Liver (tissue), 8 donors: ENCODE measurements at regions not wholly inside any gene's neighbourhood (a gene's known extent, or its start where the extent isn't known, plus 50 kb on each side); places are given as distances from the start of the nearest gene placed in this dataset.
"Not testable (repeated sequence)": the region's sequence is repeated elsewhere in the genome, so short reads cannot be mapped to it uniquely, and the experiment has no call there.

Experiments used
- DNase-seq: peaks from one replicate; pipeline ENCODE4 v3.0.0-alpha.2; 2017; ENCODE audit warnings: low spot score
- H3K27ac ChIP-seq, 2 donors: one replicate each; pipeline ENCODE4 v1.7.0; 2013; ENCODE audit warnings: inconsistent platforms in 2 of 2, low read length in 2 of 2, control low read depth in 1 of 2, low read depth in 1 of 2, mild to moderate bottlenecking in 1 of 2
- H3K27me3 ChIP-seq, 4 donors: one replicate each; pipeline versions ENCODE4 v1.6.1 to v1.7.0; 2013; ENCODE audit warnings: low read length in 3 of 4, inconsistent platforms in 1 of 4, mild to moderate bottlenecking in 1 of 4, moderate library complexity in 1 of 4; ENCODE audit not compliant: control insufficient read depth in 4 of 4, insufficient read depth in 4 of 4
- H3K36me3 ChIP-seq, 4 donors: one replicate each; pipeline versions ENCODE4 v1.6.1 to v1.7.0; 2013; ENCODE audit warnings: low read length in 3 of 4, mild to moderate bottlenecking in 3 of 4, low read depth in 1 of 4, moderate library complexity in 1 of 4; ENCODE audit not compliant: control insufficient read depth in 4 of 4, insufficient read depth in 3 of 4
- H3K4me1 ChIP-seq, 4 donors: one replicate each; pipeline versions ENCODE4 v1.6.1 to v1.7.0; 2013; ENCODE audit warnings: low read length in 3 of 4, mild to moderate bottlenecking in 3 of 4, moderate library complexity in 1 of 4; ENCODE audit not compliant: control insufficient read depth in 4 of 4, insufficient read depth in 4 of 4
- H3K4me3 ChIP-seq, 3 donors: one replicate each; pipeline versions ENCODE4 v1.6.1 to v1.7.0; 2013; ENCODE audit warnings: low read length in 3 of 3, control low read depth in 1 of 3, low read depth in 1 of 3, mild to moderate bottlenecking in 1 of 3
- H3K9ac ChIP-seq, 2 donors: one replicate each; pipeline ENCODE4 v1.7.0; 2013; ENCODE audit warnings: low read length in 2 of 2, mild to moderate bottlenecking in 2 of 2, moderate library complexity in 2 of 2, control low read depth in 1 of 2, low read depth in 1 of 2
- H3K9me3 ChIP-seq, 4 donors: one replicate each; pipeline versions ENCODE4 v1.6.1 to v1.7.0; 2013; ENCODE audit warnings: low read length in 3 of 4; ENCODE audit not compliant: control insufficient read depth in 4 of 4
- FOXA2 ChIP-seq: IDR thresholded peaks from 2 replicates; pipeline ENCODE4 v1.6.1; 2016; ENCODE audit warnings: antibody characterized with exemption
- GABPA ChIP-seq, 2 donors: IDR thresholded peaks in 1 of 2; conservative IDR thresholded peaks in 1 of 2; 2 replicates each; pipeline ENCODE4 v1.6.1; 2016; ENCODE audit warnings: antibody characterized with exemption in 2 of 2, mild to moderate bottlenecking in 1 of 2, moderate library complexity in 1 of 2
- HNF4A ChIP-seq, 2 donors: conservative IDR thresholded peaks; 2 replicates each; pipeline ENCODE4 v1.6.1; 2016; ENCODE audit warnings: antibody characterized with exemption in 2 of 2, mild to moderate bottlenecking in 2 of 2
- HNF4G ChIP-seq: IDR thresholded peaks from 2 replicates; pipeline ENCODE4 v1.6.1; 2016; ENCODE audit warnings: antibody characterized with exemption
- JUND ChIP-seq, 2 donors: IDR thresholded peaks; 2 replicates each; pipeline ENCODE4 v1.6.1; 2016; ENCODE audit warnings: antibody characterized with exemption in 2 of 2
- NR2F2 ChIP-seq: IDR thresholded peaks from 2 replicates; pipeline ENCODE4 v1.6.1; 2016; ENCODE audit warnings: antibody characterized with exemption
- RAD21 ChIP-seq, 2 donors: IDR thresholded peaks; 2 replicates each; pipeline ENCODE4 v1.6.1; 2016; ENCODE audit warnings: antibody characterized with exemption in 2 of 2, mild to moderate bottlenecking in 2 of 2
- RXRA ChIP-seq, 2 donors: IDR thresholded peaks; 2 replicates each; pipeline ENCODE4 v1.6.1; 2017 to 2018; ENCODE audit warnings: antibody characterized with exemption in 2 of 2, mild to moderate bottlenecking in 1 of 2
- SP1 ChIP-seq: IDR thresholded peaks from 2 replicates; pipeline ENCODE4 v1.6.1; 2018; ENCODE audit warnings: antibody characterized with exemption, mild to moderate bottlenecking
- TAF1 ChIP-seq: conservative IDR thresholded peaks from 2 replicates; pipeline ENCODE4 v1.6.1; 2016; ENCODE audit warnings: antibody characterized with exemption, mild to moderate bottlenecking
- YY1 ChIP-seq: IDR thresholded peaks from 2 replicates; pipeline ENCODE4 v1.6.1; 2016; ENCODE audit warnings: antibody characterized with exemption, mild to moderate bottlenecking
- WGBS: extraction: QIAGEN DNeasy Blood & Tissue Kit; methylation state at CpG from one replicate; pipeline ENCODE4 v1.1.7; 2013; 5-methylcytosine and 5-hydroxymethylcytosine counted together
- TF ChIP-seq, protein P1 (sequence below): IDR thresholded peaks from 2 replicates; pipeline ENCODE4 v1.6.1; 2016; ENCODE audit warnings: antibody characterized with exemption
- TF ChIP-seq, protein P2 (sequence below): IDR thresholded peaks from 2 replicates; pipeline ENCODE4 v1.6.1; 2016; ENCODE audit warnings: antibody characterized with exemption
- TF ChIP-seq, protein P3 (sequence below): IDR thresholded peaks from 2 replicates; pipeline ENCODE4 v1.6.1; 2016; ENCODE audit warnings: antibody characterized with exemption, mild to moderate bottlenecking
- TF ChIP-seq, protein P4 (sequence below): IDR thresholded peaks from 2 replicates; pipeline ENCODE4 v1.6.1; 2016; ENCODE audit warnings: antibody characterized with exemption
- TF ChIP-seq, protein P5 (sequence below): fragments of 150-350 bp; IDR thresholded peaks from 2 replicates; pipeline ENCODE4 v1.5.1; 2017; ENCODE audit warnings: improper control_type of control experiment, low read depth, low read length; ENCODE audit not compliant: missing input control
- donor health status: healthy.
- donor health status: healthy.
- donor health status: healthy.
- donor health status: healthy.
- donor health status: healthy.

DNA sequence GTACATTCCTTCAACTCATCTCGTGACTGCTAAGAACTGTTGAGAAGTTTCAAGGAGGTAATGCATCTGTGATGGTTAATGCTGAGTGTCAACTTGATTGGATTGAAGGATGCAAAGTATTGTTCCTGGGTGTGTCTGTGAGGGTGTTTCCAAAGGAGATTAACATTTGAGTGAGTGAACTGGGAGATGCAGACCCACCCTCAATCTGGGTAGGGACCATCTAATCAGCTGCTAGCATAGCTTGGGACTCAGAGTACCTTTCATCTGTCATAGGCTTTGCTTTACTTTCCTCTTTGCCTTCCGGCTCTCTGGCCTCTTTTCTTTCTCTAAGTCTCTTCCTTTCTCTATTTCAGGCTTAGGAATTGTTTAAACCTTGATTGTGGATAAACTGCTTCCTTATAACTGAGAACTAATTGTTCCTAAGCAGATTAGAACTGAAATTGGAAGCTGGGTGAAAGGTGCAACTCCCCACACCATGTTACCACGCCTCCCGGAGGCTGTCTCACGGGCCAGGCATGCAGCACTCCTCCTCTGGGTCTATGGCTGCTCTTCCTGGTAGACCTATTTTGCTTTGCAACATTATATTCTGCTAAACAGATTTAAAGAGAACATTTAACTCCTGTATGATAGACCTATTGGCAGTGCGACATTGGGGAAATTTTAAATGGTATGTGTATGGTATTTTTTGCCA is 298.2 kb downstream of the CCSER2 start:
- H3K9ac ChIP-seq = no peak overlapping the region
- no peak overlapping the region for H3K27ac ChIP-seq
- TF ChIP-seq, protein P1, sequence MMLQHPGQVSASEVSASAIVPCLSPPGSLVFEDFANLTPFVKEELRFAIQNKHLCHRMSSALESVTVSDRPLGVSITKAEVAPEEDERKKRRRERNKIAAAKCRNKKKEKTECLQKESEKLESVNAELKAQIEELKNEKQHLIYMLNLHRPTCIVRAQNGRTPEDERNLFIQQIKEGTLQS = no peak
- no peak for TF ChIP-seq HNF4A (conservative IDR thresholded peaks at IDR 0.05)
- no peak for TF ChIP-seq SP1
- TF ChIP-seq RXRA (IDR thresholded peaks at IDR 0.05) = no peak
- no peaks in the 10 kb centered on the region for H3K27me3 ChIP-seq
- H3K4me1 ChIP-seq = no peaks in the 10 kb centered on the region
- DNase-seq = no peak
- no peaks in the 10 kb centered on the region for H3K9me3 ChIP-seq
- WGBS = 73% methylated on average over 6 of the region's 6 CpGs
- no peak overlapping the region for H3K4me3 ChIP-seq
- no peaks in the 10 kb centered on the region for H3K36me3 ChIP-seq

DNA sequence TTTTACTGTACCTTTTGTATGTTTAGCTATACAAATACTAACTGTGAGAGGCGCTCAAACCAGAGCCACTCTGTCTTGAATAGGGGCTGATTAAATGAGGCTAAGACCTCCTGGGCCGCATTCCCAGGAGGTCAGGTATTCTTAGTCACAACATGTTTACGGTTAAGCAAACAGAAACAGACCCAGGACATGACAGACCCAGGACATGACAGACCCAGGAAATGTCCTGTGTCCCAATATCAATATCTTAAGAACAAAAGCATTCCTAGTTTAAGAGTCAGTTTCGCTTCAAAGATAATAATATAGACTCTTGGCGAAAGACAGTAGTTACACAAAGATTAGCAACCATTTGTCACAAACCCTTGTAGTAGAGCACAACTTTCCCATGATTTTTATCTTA is 304.5 kb downstream of the CCSER2 start:
- 87% methylated on average over 5 of the region's 5 CpGs for WGBS
- no peak overlapping the region for H3K9ac ChIP-seq
- no peaks in the 10 kb centered on the region for H3K36me3 ChIP-seq
- no peaks in the 10 kb centered on the region for H3K27me3 ChIP-seq
- H3K27ac ChIP-seq = no peak overlapping the region
- H3K4me1 ChIP-seq = no peaks in the 10 kb centered on the region
- TF ChIP-seq, protein P1 = no peak
- no peak for TF ChIP-seq JUND (IDR thresholded peaks at IDR 0.05)
- TF ChIP-seq GABPA (IDR thresholded peaks at IDR 0.05 in 1 of 2, conservative IDR thresholded peaks at IDR 0.05 in 1 of 2) = no peak
- no peak for DNase-seq
- no peaks in the 10 kb centered on the region for H3K9me3 ChIP-seq
- H3K4me3 ChIP-seq = no peak overlapping the region

DNA sequence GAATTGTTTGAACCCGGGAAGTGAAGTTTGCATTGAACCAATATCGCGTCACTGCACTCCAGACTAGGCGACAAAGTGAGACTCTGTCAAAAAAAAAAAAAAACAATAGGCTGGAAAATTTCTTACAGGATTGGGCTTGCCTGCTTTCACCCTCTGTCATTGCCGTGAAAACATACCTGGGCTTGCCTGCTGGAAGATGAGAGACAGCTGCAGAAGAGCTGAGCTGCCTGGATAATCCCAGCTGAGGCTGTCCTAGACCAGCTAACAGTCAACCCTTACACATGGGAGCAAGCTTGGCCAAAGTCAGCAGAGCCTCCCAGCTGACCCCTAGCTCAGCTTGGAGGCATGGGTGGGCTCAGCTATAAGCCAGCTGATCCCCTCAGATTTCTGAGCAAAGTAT is 306.2 kb downstream of the CCSER2 start:
- WGBS = 95% methylated on average over 5 of the region's 5 CpGs
- Histone ChIP-seq H3K9me3 (no peaks in the 10 kb centered on the region), H3K4me1 (no peaks in the 10 kb centered on the region), H3K27ac (no peak overlapping the region), H3K36me3 (no peaks in the 10 kb centered on the region), H3K4me3 (no peak overlapping the region), H3K27me3 (no peaks in the 10 kb centered on the region), H3K9ac (no peak overlapping the region)
- TF ChIP-seq, protein P2, sequence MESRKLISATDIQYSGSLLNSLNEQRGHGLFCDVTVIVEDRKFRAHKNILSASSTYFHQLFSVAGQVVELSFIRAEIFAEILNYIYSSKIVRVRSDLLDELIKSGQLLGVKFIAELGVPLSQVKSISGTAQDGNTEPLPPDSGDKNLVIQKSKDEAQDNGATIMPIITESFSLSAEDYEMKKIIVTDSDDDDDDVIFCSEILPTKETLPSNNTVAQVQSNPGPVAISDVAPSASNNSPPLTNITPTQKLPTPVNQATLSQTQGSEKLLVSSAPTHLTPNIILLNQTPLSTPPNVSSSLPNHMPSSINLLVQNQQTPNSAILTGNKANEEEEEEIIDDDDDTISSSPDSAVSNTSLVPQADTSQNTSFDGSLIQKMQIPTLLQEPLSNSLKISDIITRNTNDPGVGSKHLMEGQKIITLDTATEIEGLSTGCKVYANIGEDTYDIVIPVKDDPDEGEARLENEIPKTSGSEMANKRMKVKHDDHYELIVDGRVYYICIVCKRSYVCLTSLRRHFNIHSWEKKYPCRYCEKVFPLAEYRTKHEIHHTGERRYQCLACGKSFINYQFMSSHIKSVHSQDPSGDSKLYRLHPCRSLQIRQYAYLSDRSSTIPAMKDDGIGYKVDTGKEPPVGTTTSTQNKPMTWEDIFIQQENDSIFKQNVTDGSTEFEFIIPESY = no peak
- TF ChIP-seq, protein P1 = no peak
- TF ChIP-seq HNF4A (conservative IDR thresholded peaks at IDR 0.05) = no peak
- no peak for TF ChIP-seq YY1
- TF ChIP-seq GABPA (IDR thresholded peaks at IDR 0.05 in 1 of 2, conservative IDR thresholded peaks at IDR 0.05 in 1 of 2) = no peak
- no peak for TF ChIP-seq TAF1
- TF ChIP-seq HNF4G = no peak
- TF ChIP-seq, protein P3, sequence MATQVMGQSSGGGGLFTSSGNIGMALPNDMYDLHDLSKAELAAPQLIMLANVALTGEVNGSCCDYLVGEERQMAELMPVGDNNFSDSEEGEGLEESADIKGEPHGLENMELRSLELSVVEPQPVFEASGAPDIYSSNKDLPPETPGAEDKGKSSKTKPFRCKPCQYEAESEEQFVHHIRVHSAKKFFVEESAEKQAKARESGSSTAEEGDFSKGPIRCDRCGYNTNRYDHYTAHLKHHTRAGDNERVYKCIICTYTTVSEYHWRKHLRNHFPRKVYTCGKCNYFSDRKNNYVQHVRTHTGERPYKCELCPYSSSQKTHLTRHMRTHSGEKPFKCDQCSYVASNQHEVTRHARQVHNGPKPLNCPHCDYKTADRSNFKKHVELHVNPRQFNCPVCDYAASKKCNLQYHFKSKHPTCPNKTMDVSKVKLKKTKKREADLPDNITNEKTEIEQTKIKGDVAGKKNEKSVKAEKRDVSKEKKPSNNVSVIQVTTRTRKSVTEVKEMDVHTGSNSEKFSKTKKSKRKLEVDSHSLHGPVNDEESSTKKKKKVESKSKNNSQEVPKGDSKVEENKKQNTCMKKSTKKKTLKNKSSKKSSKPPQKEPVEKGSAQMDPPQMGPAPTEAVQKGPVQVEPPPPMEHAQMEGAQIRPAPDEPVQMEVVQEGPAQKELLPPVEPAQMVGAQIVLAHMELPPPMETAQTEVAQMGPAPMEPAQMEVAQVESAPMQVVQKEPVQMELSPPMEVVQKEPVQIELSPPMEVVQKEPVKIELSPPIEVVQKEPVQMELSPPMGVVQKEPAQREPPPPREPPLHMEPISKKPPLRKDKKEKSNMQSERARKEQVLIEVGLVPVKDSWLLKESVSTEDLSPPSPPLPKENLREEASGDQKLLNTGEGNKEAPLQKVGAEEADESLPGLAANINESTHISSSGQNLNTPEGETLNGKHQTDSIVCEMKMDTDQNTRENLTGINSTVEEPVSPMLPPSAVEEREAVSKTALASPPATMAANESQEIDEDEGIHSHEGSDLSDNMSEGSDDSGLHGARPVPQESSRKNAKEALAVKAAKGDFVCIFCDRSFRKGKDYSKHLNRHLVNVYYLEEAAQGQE = no peak
- TF ChIP-seq, protein P4, sequence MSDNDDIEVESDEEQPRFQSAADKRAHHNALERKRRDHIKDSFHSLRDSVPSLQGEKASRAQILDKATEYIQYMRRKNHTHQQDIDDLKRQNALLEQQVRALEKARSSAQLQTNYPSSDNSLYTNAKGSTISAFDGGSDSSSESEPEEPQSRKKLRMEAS = no peak
- TF ChIP-seq, protein P5, sequence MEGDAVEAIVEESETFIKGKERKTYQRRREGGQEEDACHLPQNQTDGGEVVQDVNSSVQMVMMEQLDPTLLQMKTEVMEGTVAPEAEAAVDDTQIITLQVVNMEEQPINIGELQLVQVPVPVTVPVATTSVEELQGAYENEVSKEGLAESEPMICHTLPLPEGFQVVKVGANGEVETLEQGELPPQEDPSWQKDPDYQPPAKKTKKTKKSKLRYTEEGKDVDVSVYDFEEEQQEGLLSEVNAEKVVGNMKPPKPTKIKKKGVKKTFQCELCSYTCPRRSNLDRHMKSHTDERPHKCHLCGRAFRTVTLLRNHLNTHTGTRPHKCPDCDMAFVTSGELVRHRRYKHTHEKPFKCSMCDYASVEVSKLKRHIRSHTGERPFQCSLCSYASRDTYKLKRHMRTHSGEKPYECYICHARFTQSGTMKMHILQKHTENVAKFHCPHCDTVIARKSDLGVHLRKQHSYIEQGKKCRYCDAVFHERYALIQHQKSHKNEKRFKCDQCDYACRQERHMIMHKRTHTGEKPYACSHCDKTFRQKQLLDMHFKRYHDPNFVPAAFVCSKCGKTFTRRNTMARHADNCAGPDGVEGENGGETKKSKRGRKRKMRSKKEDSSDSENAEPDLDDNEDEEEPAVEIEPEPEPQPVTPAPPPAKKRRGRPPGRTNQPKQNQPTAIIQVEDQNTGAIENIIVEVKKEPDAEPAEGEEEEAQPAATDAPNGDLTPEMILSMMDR = no peak
- TF ChIP-seq NR2F2 = no peak
- TF ChIP-seq RAD21 (IDR thresholded peaks at IDR 0.05) = no peak
- TF ChIP-seq FOXA2 = no peak
- no peak for TF ChIP-seq JUND (IDR thresholded peaks at IDR 0.05)
- no peak for DNase-seq

DNA sequence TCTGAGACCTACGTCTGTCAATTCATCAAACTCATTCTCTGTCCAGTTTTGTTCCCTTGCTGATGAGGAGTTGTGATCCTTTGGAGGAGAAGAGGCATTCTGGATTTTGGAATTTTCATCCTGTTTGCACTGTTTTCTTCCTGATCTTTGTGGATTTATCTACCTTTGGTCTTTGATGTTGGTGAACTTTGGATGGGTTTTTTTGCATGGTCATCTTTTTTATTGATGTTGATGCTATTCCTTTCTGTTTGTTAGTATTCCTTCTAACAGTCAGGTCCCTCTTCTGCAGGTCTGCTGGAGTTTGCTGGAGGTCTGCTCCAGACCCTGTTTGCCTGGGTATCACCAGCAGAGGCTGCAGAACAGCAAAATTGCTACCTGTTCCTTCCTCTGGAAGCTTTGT is 322.2 kb downstream of the CCSER2 start:
- H3K27me3 ChIP-seq, H3K9ac ChIP-seq, H3K4me1 ChIP-seq, H3K9me3 ChIP-seq, H3K4me3 ChIP-seq, H3K36me3 ChIP-seq, DNase-seq, H3K27ac ChIP-seq: not testable (repeated sequence)
- 80% methylated on average over 1 of the region's 1 CpG for WGBS
